ENCODE measurements at regions not wholly inside any gene's neighbourhood (a gene's known extent, or its start where the extent isn't known, plus 50 kb on each side); places are given as distances from the start of the nearest gene placed in this dataset.

DNA sequence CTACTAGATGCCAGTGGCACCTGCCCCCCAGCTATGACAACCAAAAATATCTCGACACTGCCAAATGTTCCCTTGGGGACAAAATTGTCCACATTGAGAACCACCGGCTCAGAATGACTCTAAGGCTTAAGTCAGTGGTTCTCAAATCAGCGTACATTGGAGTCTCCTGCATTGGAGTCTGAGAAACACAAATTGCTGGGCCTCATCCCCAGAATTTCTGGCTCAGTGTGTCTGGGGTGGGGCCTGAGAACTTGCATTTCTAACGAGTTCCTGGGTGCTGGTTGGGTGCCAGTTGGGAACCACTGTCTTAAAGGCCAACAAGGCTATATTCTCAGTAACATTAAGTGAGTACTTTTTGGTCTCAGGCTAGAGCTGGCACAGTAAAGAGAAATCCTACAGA lies 77.7 kb upstream of the GADD45A start:
- TF ChIP-seq, protein P1, sequence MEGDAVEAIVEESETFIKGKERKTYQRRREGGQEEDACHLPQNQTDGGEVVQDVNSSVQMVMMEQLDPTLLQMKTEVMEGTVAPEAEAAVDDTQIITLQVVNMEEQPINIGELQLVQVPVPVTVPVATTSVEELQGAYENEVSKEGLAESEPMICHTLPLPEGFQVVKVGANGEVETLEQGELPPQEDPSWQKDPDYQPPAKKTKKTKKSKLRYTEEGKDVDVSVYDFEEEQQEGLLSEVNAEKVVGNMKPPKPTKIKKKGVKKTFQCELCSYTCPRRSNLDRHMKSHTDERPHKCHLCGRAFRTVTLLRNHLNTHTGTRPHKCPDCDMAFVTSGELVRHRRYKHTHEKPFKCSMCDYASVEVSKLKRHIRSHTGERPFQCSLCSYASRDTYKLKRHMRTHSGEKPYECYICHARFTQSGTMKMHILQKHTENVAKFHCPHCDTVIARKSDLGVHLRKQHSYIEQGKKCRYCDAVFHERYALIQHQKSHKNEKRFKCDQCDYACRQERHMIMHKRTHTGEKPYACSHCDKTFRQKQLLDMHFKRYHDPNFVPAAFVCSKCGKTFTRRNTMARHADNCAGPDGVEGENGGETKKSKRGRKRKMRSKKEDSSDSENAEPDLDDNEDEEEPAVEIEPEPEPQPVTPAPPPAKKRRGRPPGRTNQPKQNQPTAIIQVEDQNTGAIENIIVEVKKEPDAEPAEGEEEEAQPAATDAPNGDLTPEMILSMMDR (IDR thresholded peaks at IDR 0.05): no peak
- no peak for DNase-seq (ENCODE audit: low spot score)
- no peak for ATAC-seq (ENCODE audit: insufficient number of reproducible peaks, low FRiP score, low read depth)

DNA sequence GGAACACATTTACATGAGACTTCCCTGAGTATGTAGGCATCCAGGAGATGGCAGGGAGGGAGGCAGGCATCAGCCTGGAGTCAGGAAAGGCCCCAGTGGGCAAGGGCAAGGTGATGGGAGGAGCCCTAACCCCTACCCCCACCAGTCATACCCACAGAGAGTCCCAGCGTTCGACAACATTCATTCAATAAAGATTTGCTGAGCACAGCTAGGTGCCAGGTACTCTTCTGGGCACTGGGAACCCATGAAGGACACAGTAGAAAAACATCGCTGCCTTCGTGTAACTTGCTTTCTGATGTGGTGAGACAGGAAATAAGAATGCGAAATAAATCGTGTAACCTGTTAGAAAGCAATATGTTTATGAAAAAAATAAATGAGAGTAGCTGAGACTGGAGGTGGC lies 77.3 kb upstream of the GADD45A start:
- Histone ChIP-seq H3K36me3 (no peaks in the 10 kb centered on the region), H3K4me3 (no peak overlapping the region), H3K9me3 (no peaks in the 10 kb centered on the region), H3K4me1 (ENCODE audit: control insufficient read depth in 1 of 2, low read depth in 2 of 2) (peaks cover 2 to 3% of the 10 kb centered on the region in 2 donors), H3K27ac (no peak overlapping the region), H3K27me3 (replicated peaks; ENCODE audit: insufficient read depth) (no peaks in the 10 kb centered on the region)
- TF ChIP-seq, protein P1 (IDR thresholded peaks at IDR 0.05): no peak
- no peak for ATAC-seq (ENCODE audit: insufficient number of reproducible peaks, low FRiP score, low read depth)
- no peak for DNase-seq (ENCODE audit: low spot score)

More for the DNA sequence above, 77.7 kb upstream of the GADD45A start:
- Histone ChIP-seq H3K9me3 (no peaks in the 10 kb centered on the region), H3K27me3 (replicated peaks; ENCODE audit: insufficient read depth) (no peaks in the 10 kb centered on the region), H3K4me1 (ENCODE audit: control insufficient read depth in 1 of 2, low read depth in 2 of 2) (no peaks in the 10 kb centered on the region), H3K4me3 (no peak overlapping the region), H3K27ac (no peak overlapping the region), H3K36me3 (no peaks in the 10 kb centered on the region)

DNA sequence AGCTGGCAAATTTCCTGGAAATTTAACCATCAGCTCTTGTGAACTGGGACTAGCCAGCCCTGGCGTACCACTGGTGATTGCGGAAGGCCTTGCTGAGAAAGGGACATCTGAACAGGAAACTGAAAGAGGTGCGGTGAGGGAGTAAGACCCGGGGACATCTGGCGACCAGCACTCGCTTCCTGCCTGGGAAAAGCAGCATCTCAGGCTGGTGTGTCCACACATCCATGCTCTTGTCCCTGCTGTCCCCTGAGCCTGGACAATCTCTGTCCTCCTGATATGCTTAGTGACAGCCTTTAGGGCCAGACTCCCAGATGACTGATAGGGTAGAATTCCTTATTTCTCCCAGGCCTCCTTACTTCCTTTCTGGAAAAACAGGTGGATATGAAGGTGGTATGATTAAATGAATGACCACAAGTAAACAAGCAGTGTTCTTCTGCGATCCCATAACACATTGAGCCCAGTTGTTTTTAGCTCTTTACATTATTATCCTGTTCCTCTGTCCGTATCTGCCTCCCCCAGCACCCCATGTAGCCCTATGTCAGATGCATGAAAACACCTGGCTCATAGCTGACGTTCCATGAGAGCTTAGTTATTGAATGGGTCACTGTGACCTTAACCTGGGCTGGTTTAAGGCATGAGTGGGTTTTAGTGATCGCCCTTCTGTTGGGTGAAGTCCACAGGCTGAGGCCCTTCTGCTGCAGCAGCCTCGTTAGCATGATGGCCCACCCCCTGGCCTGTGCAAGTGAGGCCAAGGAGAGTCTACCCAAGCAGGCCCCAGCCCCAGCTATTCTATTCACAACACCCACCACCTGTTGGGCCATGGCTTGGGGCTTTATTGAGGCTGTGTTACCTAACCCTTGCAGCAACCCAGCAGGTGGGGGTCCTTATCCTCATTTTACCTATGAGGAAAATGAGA lies 76.1 kb upstream of the GADD45A start:
- Histone ChIP-seq H3K27ac (no peak overlapping the region), H3K36me3 (no peaks in the 10 kb centered on the region), H3K4me1 (ENCODE audit: control insufficient read depth in 1 of 2, low read depth in 2 of 2) (peaks cover 7 to 15% of the 10 kb centered on the region in 2 donors), H3K9me3 (no peaks in the 10 kb centered on the region), H3K27me3 (replicated peaks; ENCODE audit: insufficient read depth) (no peaks in the 10 kb centered on the region), H3K4me3 (no peak overlapping the region)
- no peak for ATAC-seq (ENCODE audit: insufficient number of reproducible peaks, low FRiP score, low read depth)
- TF ChIP-seq, protein P1 (IDR thresholded peaks at IDR 0.05): no peak
- DNase-seq (ENCODE audit: low spot score): no peak

DNA sequence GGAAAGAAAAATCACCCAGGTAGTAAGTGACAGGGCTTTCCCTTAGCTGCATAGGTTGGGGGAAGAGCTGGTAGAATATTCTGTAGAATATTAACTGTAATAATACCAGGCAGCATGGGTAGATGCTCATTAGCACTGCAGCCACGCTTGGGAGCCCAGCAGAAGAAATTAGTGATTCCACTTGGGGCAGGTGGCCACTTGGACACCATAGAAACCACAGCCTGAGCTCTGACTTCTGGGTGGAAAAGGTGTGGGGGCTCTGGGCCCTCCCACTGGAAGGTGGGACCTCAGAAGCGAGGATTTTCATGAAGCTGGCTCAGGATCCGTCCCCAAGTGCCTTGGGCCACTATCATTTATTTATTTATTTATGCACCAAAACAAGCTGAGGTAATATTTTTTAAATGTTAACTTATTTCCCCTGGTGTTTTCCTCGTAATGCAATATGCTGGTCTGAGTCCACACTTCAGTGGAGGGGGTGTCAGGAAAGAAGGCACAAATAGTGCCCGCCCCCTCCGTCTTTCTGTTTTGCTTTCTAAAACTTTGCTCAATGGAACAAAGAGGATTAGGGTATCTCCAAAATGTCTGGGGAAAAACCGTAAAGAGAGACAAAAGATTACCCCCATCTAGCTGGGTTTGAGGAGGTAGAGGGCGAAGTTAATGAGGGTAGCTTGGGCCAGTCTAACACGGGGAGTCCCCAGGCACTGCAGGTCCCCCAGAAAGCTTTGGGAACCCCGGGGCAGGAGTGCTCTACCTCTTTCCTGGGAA lies 75.2 kb upstream of the GADD45A start:
- H3K4me1 ChIP-seq (ENCODE audit: control insufficient read depth in 1 of 2, low read depth in 2 of 2): peaks cover 7 to 24% of the 10 kb centered on the region in 2 donors
- H3K4me3 ChIP-seq: no peak overlapping the region
- H3K36me3 ChIP-seq: no peaks in the 10 kb centered on the region
- DNase-seq (ENCODE audit: low spot score) (no peak), ATAC-seq (ENCODE audit: insufficient number of reproducible peaks, low FRiP score, low read depth) (no peak)
- no peaks in the 10 kb centered on the region for H3K27me3 ChIP-seq (replicated peaks; ENCODE audit: insufficient read depth)
- no peaks in the 10 kb centered on the region for H3K9me3 ChIP-seq
- H3K27ac ChIP-seq: no peak overlapping the region
- TF ChIP-seq, protein P1 (IDR thresholded peaks at IDR 0.05): no peak

DNA sequence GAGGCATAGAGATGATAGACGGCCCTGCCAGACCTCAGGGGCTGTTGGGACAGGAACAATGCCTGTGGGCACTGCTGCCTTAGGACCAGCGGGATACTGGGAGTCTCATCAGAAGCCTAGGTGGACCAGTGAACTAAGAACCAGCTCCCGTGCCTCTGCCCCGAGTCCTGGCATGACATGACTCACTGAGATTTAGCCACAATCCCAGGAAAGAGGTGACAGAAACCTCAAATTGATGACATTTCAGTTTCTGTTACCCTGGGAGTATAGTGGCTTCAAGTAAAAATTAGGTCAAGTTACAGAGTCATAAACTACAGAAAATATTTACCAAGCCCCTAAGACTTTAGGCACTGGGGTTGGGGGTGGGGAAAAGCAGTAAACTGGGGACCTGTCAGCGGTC lies 74.6 kb upstream of the GADD45A start:
- Histone ChIP-seq H3K4me3 (no peak overlapping the region), H3K27me3 (replicated peaks; ENCODE audit: insufficient read depth) (no peaks in the 10 kb centered on the region), H3K27ac (no peak overlapping the region), H3K9me3 (no peaks in the 10 kb centered on the region), H3K36me3 (no peaks in the 10 kb centered on the region), H3K4me1 (ENCODE audit: control insufficient read depth in 1 of 2, low read depth in 2 of 2) (peaks cover 7 to 26% of the 10 kb centered on the region in 2 donors)
- DNase-seq (ENCODE audit: low spot score) (no peak), ATAC-seq (ENCODE audit: insufficient number of reproducible peaks, low FRiP score, low read depth) (no peak)
- TF ChIP-seq, protein P1 (IDR thresholded peaks at IDR 0.05): no peak
